ENCODE measurements at regions not wholly inside any gene's neighbourhood (a gene's known extent, or its start where the extent isn't known, plus 50 kb on each side); places are given as distances from the start of the nearest gene placed in this dataset.
A peak's percentile ranks its signal among the peaks of the same experiment; 100 is the strongest.

- Histone ChIP-seq H3K4me1 (peaks cover 12% of the 10 kb centered on the region), H3K27ac (peak overlapping the region; percentile 31), H3K36me3 (ENCODE audit: insufficient read depth in 1 of 2, low read depth in 1 of 2) (no peaks in the 10 kb centered on the region), H3K9me3 (no peaks in the 10 kb centered on the region), H3K4me3 (no peak overlapping the region), H3K27me3 (ENCODE audit: insufficient read depth in 3 of 3, low read length in 2 of 3) (no peaks in the 10 kb centered on the region)
- WGBS, 3 donors: 39 to 57% (median 41%) methylated on average over 13 of the region's 13 CpGs
- ATAC-seq: peak in 1 of 4 donors; percentile 36
- intact Hi-C loops (cut with DNase I): no loop called here
- TF ChIP-seq CTCF (IDR thresholded peaks at IDR 0.05): no peak
- no peak for DNase-seq
Observed at GRCh38 chr2:11097854-11098387, 57.3 kb upstream of the SLC66A3 start.

GRCh38 chr2:11099122-11100065, 55.9 kb upstream of the SLC66A3 start:
- intact Hi-C loops (cut with DNase I): no loop called here
- WGBS, 3 donors: 91 to 95% (median 92%) methylated on average over 14 of the region's 14 CpGs

GRCh38 chr2:11100130-11100529, 55.1 kb upstream of the SLC66A3 start:
- H3K27me3 ChIP-seq (ENCODE audit: insufficient read depth in 3 of 3, low read length in 2 of 3): peaks cover 0 to 3% (median 0%) of the 10 kb centered on the region in 3 donors
- WGBS, 3 donors: 90 to 94% (median 90%) methylated on average over 6 of the region's 6 CpGs
- no peak for DNase-seq
- no peak overlapping the region for H3K4me3 ChIP-seq
- no peaks in the 10 kb centered on the region for H3K36me3 ChIP-seq (ENCODE audit: insufficient read depth in 1 of 2, low read depth in 1 of 2)
- H3K27ac ChIP-seq: no peak overlapping the region
- no peaks in the 10 kb centered on the region for H3K9me3 ChIP-seq
- H3K4me1 ChIP-seq: peaks cover 12% of the 10 kb centered on the region
- intact Hi-C loops (cut with DNase I): no loop called here
- TF ChIP-seq CTCF (IDR thresholded peaks at IDR 0.05): no peak
- ATAC-seq: no peak

More at GRCh38 chr2:11099122-11100065, 55.9 kb upstream of the SLC66A3 start:
- Histone ChIP-seq H3K4me3 (no peak overlapping the region), H3K27ac (no peak overlapping the region), H3K36me3 (ENCODE audit: insufficient read depth in 1 of 2, low read depth in 1 of 2) (no peaks in the 10 kb centered on the region), H3K9me3 (no peaks in the 10 kb centered on the region), H3K27me3 (ENCODE audit: insufficient read depth in 3 of 3, low read length in 2 of 3) (peaks cover 0 to 3% (median 0%) of the 10 kb centered on the region in 3 donors), H3K4me1 (peaks cover 12% of the 10 kb centered on the region)
- no peak for ATAC-seq
- no peak for TF ChIP-seq CTCF (IDR thresholded peaks at IDR 0.05)
- no peak for DNase-seq

- Histone ChIP-seq H3K4me1 (peaks cover 12% of the 10 kb centered on the region), H3K4me3 (no peak overlapping the region), H3K27ac (no peak overlapping the region), H3K9me3 (no peaks in the 10 kb centered on the region), H3K27me3 (ENCODE audit: insufficient read depth in 3 of 3, low read length in 2 of 3) (peaks cover 0 to 3% (median 0%) of the 10 kb centered on the region in 3 donors), H3K36me3 (ENCODE audit: insufficient read depth in 1 of 2, low read depth in 1 of 2) (no peaks in the 10 kb centered on the region)
- TF ChIP-seq CTCF (IDR thresholded peaks at IDR 0.05): no peak
- intact Hi-C loops (cut with DNase I): no loop called here
- ATAC-seq (no peak), DNase-seq (no peak)
- WGBS, 3 donors: 85 to 93% (median 86%) methylated on average over 5 to 6 of the region's 6 CpGs
Observed at GRCh38 chr2:11100976-11101375, 54.3 kb upstream of the SLC66A3 start.

All from psoas muscle (tissue), 7 donors.